ENCODE measurements at regions not wholly inside any gene's neighbourhood (a gene's known extent, or its start where the extent isn't known, plus 50 kb on each side); places are given as distances from the start of the nearest gene placed in this dataset.

DNA sequence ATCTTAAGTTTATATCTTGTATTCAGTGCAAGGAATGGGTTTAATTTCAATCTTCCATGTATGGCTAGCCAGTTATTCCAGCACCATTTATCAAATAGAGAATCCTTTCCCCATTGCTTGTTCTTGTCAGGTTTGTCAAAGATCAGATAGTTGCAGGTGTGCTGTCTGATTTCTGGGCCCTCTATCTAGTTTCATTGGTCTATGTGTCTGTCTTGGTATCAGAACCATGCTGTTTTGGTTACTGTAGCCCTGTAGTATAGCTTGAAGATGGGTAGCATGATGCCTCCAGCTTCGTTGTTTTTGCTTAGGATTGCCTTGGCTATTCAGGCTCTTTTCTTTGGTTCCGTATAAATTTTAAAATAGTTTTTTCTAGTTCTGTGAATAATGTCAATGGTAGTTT, 200.0 kb downstream of the MANEA start:
- DNase-seq (ENCODE audit: low read depth in 4 of 4, low spot score in 3 of 4) = no peak

DNA sequence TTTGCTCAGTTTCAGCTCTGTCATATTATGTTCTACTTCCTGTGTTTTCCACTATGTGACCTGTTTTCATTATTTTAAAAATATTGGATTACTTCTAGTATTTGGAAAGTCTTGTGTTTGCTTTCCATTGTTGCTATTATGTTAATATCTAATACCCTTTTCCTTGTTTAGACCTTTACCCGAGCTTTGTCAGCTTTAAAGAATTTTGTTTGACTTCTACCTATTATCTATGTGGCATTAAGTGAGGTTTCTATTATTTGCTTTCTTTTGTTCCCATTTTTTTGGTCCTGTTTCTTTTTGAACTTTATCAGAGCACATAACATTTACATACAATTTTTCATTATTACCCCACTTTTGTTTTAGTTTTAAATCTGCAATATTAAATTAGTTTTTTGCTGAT, 202.7 kb downstream of the MANEA start:
- DNase-seq (ENCODE audit: low read depth in 4 of 4, low spot score in 3 of 4) = no peak

DNA sequence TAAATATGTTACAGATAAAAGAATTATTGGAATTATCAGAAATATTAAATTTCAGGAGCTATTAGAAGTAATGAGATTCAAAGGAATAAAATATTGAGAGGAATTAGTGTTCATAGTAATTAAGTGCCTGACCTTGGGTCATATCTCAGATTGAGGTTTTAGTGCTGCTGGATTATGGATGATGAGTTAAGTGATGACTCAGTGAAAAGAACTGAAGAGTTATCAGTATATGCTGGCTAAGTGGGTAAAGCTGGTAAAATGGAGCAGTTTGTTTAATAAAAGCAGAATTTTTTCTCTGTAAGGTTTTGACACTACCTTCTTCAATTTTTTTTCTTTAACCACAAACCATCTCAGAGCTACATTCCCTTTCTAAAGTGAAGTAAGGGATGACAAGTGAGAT, 206.7 kb downstream of the MANEA start:
- DNase-seq (ENCODE audit: low read depth in 4 of 4, low spot score in 3 of 4) = no peak

DNA sequence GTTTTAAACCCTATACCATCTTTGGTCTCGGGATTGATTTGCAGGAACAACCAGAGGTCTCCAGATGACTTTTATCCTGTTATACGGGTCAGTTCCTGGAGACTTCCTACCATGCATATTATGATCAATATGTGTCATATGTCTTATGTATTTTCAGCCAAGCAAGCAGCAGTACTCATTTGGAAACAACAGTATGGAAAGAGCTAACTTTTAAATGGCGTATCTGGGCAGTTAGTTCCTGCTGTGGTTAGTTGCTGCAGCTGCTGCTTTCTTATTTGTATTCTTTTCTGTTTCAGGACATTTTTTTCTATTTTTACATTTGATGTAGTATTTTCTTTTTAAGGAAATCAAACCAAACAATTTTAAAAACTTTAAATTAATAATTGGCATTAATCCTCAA, 207.5 kb downstream of the MANEA start:
- no peak for DNase-seq (ENCODE audit: low read depth in 4 of 4, low spot score in 3 of 4)

DNA sequence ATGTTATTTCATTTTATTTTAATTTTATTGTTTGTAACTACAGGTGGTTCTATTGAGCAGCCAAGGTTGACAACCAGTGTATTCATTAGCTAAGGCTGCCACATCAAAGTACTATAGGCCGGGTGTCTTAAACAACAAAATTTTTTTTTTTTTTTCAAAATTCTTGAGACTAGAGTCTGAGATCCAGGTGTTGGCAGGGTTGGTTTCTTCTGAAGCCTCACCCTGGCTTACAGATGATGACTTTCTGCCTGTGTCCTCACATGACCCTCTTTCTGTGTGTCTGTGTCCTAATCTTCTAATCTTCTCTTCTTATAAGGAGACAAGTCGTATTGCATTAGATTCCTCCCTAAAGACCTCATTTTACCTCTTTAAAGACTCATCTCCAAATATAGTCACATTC, 208.4 kb downstream of the MANEA start:
- DNase-seq (ENCODE audit: low read depth in 4 of 4, low spot score in 3 of 4) = no peak

DNA sequence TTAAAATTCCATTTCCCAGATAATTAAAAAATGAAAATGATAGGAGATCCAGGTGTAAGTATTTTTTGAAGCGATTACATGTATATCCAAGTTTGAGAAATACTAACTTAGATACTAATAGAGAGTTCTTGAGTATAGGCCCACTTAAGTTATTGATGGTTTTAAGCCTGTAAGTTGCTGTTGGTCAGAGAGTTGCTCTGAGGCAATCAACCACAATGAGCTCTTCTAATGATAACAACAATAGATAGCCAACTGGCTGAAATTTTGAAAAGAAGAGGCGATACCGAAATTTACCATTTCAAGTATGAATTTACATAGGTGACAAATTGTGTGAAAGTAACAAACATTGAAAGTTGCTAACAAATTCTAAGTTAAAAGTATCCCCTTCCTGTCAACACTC, 209.5 kb downstream of the MANEA start:
- DNase-seq (ENCODE audit: low read depth in 4 of 4, low spot score in 3 of 4) = no peak

DNA sequence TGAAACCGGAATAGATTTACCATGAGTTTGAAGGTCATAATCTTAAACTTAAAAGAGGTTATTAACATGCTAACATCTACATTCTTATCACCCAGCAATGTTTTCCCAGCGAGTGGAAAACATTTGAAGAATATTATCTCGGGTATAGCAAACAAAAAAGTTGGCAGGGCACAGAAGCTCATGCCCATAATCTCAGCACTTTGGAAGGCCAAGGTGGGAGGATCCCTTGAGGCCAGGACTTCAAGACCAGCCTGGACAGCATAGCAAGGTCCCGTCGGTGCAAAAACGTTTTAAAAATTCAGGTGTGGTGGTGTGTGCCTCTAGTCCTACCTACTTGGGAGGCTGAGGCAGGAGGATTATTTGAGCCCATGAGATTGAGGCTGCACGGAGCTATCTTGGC, 213.5 kb downstream of the MANEA start:
- no peak for DNase-seq (ENCODE audit: low read depth in 4 of 4, low spot score in 3 of 4)

DNA sequence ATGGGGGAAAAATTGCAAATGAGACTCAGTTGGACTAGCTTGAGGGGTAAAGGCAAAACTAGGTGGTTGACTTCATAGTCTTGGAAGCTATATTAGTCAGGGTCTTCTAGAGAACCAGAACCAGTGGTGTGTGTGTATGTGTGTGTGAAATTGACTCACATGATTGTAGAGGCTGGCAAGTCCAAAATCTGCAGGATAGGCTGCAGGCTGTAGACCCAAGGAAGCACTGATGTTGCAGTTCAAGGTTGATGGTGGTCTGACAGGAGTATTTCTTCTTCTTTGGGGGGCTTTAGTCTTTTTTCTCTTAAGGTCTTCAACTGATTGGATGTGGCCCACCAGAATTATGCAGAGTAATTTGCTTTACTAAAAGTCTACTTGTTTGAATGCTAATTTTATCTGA, 217.4 kb downstream of the MANEA start:
- no peak for DNase-seq (ENCODE audit: low read depth in 4 of 4, low spot score in 3 of 4)

DNA sequence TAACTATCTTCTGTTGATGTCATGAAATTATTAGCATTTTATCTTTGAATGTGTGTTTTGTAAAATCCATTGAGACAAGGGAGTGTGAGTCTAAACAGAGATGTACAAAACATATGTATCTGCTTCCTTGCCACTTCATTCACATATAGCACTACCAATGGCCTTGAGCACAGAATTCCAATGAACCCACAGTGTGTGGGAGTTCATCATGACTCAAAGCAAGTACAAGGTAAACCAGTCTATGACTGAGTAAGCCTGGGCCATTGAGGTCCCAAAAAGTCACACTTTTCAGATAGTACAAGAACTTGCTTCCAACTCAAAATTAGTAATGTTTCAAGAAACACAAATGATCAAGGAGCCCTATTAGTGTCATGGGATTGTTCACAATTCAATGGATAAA, 218.6 kb downstream of the MANEA start:
- no peak for DNase-seq (ENCODE audit: low read depth in 4 of 4, low spot score in 3 of 4)

DNA sequence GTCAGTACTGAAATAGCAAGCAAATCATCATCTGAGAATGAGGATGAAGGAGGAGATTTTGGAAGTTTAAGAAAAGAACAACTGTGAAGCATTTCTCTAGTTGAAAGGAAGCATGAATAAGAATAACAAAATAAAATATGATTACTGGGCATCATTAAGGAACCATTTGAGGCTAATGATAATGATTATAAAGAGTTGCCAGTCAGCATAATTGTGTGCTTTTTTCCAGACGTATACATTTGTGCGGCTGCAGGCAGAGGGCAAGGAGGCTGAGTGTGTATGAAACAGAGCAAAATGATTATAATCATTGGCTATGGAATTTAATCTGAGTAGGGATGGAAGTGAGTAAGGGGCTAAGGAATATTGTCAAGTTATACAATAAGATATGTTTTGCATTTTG, 218.7 kb upstream of the FUT9 start:
- no peak for DNase-seq (ENCODE audit: low read depth in 4 of 4, low spot score in 3 of 4)

DNA sequence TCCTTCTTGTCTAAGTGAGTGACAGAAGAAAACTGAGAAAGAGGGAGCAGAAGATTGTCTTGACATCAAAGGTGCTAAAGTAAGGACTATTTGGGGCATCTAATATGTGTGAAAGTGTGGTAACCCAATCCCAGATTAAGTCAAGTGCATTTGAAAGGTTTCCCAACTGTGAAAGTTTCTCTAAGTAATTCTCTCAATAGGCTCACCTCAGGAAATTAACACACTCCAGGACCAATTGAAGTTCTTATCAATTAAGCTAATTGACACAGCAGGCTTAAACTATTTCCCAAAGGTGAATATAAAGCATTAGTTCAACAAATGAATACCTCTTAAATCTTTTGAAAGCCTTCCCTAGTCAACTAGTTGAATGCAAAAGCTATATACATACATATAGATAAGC, 212.8 kb upstream of the FUT9 start:
- no peak for DNase-seq (ENCODE audit: low read depth in 4 of 4, low spot score in 3 of 4)

DNA sequence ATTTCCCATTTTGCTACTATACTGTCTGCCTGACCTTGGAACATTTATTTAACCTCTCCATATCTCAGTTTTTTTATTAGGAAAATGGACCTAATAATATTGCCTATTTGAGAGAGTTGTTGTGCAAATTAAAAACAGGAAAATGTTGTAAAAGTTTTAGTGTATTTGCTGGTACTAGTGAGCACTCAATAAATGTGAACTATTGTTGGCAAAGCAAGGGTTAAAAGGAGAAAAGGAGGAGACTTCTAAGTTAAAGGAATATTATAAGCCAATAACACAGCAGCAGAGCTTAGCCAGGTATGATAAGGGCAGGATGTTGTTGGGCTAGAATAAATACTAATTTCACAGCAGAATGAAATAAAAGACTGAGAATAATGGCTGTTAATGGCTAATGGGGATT, 211.9 kb upstream of the FUT9 start:
- no peak for DNase-seq (ENCODE audit: low read depth in 4 of 4, low spot score in 3 of 4)

DNA sequence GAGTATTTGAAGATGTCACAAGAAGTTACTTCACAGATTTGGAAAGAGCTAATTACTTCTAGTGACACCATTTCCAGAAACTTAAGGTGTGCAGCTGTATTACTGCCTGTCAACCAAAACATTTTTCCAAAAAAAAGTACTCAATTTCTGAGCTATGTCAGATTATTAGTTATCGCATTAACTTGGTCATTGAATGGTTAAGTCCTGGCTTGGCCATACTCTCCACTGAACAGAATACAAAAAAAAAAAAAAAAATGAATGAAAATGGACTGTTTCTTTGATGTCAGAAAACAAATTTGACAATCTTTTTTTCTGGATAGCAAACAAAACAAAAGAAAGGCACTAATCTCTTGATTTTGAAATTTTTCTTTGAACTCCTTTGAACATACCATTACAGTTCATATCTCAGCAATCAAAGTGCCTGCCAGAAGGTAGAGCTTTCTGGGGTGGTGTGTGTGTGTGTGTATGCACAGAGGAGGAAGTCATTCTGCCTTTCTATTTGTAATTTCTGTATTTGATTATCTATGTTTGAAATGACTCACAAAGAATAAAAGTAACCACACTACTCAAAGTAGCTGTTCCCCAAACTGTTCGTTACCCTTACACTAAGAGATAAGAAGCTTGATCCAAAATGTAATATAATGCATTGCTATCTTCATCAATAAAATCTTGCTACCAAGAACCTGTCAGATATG, 210.8 kb upstream of the FUT9 start:
- no peak for DNase-seq (ENCODE audit: low read depth in 4 of 4, low spot score in 3 of 4)

DNA sequence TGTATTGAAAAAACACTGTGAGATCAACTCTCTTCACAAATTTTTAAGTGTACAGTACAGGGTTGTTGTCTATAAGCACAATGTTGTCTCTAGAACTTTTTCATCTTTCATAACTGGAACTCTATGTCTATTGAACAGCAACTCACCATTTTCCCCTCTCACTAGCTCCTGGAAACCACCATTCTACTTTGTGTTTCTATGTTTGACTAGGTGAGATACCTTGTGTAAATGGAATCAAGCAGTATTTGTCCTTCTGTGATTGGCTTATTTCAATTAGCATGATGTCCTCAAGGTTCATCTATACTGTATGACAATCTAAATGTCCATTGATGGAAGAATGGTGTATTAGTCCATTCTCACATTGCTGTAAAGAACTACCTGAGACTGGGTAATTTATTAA, 210.1 kb upstream of the FUT9 start:
- no peak for DNase-seq (ENCODE audit: low read depth in 4 of 4, low spot score in 3 of 4)

DNA sequence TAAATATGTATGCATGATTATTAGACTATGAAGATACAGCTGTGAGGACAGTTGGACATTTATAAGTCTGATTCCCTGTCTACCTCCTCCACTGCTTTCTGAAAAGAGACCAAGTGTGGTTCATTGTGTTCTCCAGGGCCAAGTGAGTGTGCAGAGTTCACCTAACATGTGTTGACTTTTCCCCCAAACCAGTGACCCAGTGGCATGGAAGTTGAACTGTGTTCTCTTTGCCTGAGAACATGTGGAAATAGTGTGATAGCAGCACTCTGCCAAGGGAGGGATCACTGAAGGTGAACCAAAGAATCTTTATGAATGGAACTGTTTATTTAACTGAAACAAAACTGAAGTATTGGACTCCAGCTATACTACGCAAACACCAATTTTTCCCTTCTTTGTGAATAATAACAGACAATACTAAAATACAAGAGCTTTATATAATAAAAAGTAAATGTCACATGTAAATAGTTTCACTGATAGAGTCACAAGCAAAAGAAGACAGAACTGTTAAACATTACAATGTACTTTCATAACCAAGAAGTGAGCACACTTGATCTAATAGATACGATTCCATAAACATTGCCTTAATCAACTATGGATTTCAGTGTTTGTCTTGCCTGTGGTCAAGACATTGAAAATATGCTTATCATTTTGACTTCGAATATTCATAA, 200.3 kb upstream of the FUT9 start:
- no peak for DNase-seq (ENCODE audit: low read depth in 4 of 4, low spot score in 3 of 4)

DNA sequence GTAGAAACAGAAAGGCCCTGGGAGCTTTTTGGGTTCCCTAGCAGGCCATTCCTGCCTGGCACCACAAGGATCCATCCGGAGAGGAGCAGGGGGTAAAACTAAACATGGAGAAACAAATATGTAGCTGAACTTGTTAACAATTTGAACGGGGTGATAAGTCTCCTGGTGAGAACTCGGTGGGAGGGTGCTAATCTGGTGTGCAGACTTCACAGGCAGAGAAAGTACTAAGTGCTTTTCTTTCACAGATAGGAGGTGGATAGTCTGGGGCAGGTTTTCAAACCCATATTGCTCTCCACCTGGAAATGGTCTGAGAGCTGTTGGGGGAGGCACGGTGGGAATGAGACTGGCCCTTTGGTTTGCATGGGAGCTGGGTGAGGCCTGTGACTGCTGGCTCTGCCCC, 196.3 kb upstream of the FUT9 start:
- no peak for DNase-seq (ENCODE audit: low read depth in 4 of 4, low spot score in 3 of 4)

DNA sequence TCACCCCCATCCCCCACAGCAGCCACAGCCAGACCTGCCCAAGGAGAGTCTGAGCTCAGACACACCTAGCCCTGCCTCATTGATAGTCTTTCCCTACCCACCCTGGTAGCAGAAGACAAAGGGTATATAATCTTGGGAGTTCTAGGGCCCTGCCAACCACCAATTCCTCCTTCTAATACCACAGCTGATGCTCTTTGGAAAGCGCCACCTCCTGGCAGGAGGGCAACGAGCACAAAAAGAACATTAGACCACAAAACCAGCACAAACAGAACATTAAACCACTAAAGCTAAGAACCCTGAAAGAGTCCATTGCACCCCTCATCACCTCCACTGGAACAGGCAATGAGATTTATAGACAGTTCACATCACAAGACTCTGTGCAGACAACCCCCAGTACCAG, 195.8 kb upstream of the FUT9 start:
- DNase-seq (ENCODE audit: low read depth in 4 of 4, low spot score in 3 of 4) = no peak

DNA sequence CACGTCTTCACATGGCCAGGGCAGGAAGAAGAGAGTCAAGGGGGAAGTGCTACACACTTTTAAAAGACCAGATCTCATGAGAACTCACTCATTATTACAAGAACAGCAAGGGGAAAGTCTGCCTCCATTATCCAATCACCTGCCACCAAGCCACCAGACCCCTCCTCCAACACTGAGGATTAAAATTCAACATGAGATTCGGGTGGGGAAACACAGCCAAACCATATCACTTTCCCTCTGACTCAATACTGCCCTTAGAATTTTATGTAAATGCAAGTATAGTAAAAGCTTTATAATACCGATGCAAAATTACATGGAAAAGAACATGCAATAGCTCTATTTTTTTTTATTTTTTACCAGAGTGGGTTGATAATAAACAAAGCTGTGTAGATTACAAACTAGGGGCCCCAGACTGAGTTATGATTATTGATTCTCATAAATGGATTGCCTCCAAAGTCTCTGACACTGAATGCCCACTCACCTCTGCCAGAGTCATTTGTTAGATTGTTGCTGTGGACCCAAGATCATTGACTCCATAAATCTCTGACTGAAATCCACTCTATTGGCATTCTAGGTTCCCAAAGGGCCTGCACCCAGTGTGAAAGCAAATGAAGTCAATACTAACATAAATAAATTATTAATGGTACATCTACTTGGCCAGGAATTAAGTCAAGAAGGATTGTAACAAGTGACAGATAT, 184.8 kb upstream of the FUT9 start:
- no peak for DNase-seq (ENCODE audit: low read depth in 4 of 4, low spot score in 3 of 4)

DNA sequence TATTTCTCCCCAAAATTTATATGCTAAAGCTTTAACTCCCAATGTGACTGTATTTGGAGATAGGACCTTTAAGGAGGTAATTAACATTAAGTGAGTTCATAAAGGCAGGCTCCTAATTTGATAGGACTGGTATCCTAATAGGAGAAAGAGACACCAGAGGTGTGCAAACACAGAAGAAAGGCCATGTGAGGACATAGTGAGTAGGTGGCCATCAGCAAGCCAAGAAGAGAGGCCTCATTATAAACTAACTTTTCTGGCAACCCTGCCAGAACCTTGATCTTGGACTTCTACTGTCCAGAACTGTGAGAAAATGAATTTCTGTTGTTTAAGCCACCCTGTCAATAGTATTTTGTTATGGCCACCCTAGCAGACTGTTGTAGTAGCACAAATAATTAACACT, 177.9 kb upstream of the FUT9 start:
- no peak for DNase-seq (ENCODE audit: low read depth in 4 of 4, low spot score in 3 of 4)

DNA sequence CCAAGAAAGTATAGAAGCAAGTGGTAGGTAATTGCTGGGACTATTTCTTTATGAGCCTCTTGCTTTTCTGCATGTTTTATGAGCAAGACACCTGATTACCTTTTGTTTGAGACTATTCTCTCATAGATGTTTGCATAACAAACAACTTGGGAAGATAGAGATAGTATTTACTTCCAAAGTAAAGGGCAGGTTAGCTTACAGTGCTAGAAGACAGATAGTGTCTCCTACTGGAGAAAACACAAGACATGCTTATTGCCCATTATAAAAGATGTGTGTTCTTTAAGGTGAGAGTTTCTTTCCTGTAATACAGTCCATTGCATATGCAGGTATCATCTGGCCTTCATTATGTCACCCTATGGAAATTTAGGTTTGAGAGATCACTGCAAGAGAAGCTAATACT, 174.2 kb upstream of the FUT9 start:
- DNase-seq (ENCODE audit: low read depth in 4 of 4, low spot score in 3 of 4) = no peak

DNA sequence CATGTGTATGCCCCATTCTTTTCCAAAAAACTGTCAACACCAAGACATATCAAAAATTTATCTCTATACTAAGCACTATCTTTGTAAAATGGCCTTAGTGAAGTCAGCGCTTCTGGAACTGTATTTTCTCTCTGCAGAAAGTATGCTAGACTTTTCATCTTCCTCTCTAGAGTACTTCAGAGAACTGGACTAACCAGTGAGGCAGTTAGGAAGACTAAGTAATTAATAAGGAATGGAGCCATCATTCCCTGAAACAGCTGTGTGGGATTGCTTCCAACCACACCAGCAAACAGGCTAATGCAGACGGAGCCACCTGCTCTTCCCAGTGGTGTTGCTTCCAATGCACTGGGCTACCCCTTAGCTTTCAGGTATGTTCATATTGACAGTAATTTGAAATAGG, 169.1 kb upstream of the FUT9 start:
- DNase-seq (ENCODE audit: low read depth in 4 of 4, low spot score in 3 of 4) = no peak

DNA sequence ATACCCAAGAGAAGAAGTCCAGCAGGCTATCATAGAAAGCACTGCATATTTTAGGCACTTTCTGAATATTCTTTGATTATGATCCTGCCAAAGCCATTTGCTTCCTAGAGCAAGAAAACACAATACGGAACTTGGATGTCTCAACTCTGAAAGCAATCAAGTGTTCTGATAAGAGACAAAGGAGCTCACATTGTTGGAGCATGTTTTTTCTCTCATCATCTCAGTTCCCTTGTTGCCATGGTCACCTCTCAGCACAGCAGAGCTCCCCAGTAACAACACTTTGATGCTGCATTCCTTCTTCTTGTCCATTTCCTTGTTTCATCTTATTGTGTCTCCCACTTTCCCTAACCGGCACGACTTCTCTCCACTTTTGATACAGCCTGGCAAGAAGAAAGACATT, 168.7 kb upstream of the FUT9 start:
- no peak for DNase-seq (ENCODE audit: low read depth in 4 of 4, low spot score in 3 of 4)

Data from right renal pelvis (tissue), 4 donors.